HG03039 (cell line): ENCODE measurements at regions not wholly inside any gene's neighbourhood (a gene's known extent, or its start where the extent isn't known, plus 50 kb on each side); places are given as distances from the start of the nearest gene placed in this dataset.
"Not testable (repeated sequence)": the region's sequence is repeated elsewhere in the genome, so short reads cannot be mapped to it uniquely, and the experiment has no call there.

ENCODE experiments used
- ATAC-seq: cut with Tn5 transposase; IDR thresholded peaks from one replicate; pipeline ENCODE4 v1.9.1; 2021; ENCODE audit warnings: mild to moderate bottlenecking, moderate library complexity; ENCODE audit not compliant: unreplicated experiment

- no peak for ATAC-seq
These were observed 60.3 kb downstream of the EOMES start for GRCh38 chr3:27661797-27662196.

- no peak for ATAC-seq
These were observed 62.7 kb downstream of the EOMES start for GRCh38 chr3:27659279-27660021.

DNA sequence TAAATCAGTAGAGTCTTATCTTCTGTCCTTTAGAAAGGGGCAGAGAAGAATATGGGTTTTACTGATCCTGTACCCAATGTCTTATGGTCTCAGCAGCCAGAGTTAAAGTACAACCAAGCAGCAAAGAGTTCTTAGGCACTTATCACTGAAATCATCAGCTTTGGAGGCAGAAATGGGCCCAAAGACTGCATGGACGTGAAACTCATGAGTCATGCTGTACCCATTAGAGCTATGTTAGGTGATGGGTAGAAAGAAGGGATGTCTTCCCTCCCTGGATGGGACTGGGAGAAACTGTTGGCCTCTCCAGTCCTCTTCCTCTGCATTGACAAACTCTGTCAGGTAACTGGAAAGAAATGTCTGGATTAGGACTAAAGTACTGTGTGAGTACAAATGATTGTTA, 63.4 kb downstream of the EOMES start:
- ATAC-seq, result no peak

- ATAC-seq, result no peak
These were observed 64.3 kb downstream of the EOMES start for GRCh38 chr3:27657871-27658270.

- ATAC-seq, result no peak
These were observed 64.7 kb downstream of the EOMES start for GRCh38 chr3:27657404-27657803.

DNA sequence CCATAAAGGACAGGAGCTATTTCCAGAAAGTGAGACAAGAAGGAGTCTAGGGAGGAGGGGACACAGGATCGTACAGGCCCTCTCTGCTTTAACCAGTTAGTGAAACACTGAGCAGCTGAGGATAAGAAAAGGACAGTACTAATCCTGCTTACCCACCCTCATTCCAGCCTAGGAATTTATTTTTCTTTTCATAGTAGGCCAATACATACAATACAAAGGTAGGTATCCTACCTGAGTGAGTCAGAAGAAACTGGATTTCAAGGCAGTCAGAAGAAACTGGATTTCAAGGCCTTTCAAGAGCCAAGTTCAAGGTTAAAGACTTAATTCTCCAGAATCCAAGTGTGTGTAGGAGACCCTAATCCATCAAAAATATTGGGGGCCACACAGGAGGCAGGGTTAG, 65.3 kb downstream of the EOMES start:
- ATAC-seq, result no peak

DNA sequence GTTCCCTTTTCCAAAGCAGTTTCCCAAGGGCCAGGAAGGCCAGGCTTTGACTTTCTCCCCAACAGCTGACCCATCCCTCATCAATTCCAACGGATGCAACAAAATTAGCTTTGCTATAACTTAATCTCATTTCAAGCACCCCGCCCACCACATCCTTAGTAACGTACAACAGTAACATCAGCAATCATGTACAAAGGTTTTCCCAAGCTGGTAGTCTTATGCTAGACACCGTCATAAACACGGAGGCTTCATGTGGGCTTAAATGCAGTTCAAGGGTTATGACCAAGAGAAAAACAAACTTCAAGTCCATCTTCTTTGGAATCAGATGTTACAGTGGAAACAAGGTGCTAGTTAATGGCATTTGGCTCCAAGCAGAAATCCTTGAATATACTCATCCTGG, 66.6 kb downstream of the EOMES start:
- ATAC-seq, result no peak

DNA sequence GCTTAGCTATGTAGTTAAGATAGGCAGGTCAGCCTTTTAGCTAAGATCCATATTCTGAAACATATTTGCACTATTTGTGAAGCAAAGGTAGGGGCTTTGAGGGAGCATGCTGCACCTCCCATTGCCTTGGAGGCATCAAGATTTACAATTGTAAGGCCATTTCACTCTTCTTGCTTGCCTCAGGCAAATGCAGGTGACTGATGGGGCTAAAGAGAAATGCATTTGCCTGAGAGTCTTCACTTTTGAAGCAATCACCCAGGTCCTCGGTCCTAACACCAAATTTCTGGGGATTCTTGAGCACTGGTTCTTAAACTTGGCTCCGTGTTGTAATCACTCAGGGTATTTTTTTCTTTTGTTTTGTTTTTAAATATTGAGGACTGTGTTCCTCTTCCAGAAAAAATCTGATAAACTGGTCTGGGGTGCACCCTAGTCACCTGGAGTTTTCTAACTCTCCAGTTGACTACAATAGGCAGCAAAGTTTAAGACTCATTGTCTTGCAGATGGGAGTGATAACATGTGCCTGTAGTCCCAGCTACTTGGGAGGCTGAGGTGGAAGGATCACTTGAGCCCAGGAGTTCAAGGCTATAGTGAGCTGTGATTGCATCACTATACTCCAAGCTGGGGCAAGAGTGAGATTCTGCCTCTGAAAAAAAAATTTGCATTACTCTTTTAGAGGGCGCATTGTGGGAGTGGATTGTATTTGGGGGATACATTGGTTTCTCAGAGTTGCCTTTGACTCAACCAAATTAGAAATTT, 68.1 kb downstream of the EOMES start:
- ATAC-seq, result no peak

- ATAC-seq, result no peak
These were observed 72.8 kb downstream of the EOMES start for GRCh38 chr3:27649277-27649676.

DNA sequence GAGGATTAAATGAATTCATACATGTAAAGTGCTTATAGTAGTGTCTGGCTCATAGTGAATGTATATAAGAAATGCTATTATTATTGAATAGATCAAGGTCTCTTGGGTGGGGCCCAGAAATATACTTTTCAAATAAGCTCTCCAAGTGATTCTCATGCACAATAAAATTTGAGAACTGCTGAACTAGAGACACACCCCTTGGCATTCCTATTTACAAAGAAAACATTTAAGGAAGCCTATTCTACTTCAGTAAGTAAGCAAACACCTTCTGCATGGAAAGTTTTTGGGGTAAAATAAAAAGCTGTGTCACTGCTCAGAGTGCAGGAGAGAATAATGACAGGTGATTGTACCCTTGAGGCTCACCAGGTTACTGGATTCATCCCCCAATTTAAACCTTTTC, 75.2 kb downstream of the EOMES start:
- no peak for ATAC-seq

DNA sequence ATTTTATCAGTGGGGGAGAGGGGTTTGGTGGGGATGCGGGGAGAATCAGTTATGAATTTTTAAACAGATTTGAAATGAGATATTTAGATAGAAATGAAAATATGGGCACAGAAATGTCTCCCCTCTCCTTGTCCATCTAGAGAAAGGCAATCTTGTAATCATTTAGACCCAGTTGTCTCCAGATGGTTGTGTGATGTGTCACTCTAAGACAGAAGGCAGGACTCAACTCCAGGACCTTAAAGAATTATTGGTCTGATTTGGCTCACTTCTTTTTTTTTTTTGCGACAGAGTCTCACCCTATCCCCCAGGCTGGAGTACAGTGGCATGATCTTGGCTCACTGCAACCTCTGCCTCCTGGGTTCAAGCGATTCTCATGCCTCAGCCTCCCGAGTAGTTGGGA, 77.2 kb downstream of the EOMES start:
- ATAC-seq, result no peak

DNA sequence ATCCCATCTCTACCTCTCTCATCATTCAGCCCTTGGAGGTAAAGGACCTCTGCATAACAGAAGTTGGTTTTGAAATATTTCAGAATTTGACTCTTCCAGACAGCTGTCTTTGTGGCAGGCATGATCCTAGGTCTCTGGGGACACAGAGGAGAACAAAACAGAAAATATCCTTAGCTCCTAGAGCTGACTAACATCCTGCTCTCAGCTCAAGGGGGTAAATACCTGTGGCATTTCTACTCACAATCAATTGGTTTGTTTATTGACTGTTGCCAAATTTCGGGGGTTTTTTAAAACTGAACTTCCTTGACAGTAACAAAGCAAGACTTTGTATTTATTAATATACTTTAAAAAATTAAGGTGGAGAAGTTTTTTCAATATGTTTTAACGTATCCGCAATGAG, 78.8 kb downstream of the EOMES start:
- no peak for ATAC-seq

DNA sequence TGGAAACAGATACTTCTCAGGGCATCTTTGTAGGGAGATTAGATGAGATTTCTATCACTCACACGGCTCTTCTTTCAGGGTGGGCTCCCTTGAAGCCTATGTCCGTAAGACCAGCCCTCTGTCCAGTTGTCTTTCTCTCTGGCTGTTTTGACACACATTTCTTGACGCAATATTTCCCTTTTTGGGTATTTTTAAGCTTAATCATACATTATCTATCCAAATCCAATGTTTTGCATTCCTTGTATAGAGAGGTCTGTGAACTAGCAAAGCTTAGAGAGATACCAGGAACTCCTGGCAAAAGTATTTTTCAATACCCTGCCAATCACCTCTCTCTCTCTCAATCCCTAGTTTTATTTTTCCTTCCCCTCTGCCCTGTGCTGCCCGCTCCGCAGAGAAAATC, 79.3 kb downstream of the EOMES start:
- no peak for ATAC-seq

DNA sequence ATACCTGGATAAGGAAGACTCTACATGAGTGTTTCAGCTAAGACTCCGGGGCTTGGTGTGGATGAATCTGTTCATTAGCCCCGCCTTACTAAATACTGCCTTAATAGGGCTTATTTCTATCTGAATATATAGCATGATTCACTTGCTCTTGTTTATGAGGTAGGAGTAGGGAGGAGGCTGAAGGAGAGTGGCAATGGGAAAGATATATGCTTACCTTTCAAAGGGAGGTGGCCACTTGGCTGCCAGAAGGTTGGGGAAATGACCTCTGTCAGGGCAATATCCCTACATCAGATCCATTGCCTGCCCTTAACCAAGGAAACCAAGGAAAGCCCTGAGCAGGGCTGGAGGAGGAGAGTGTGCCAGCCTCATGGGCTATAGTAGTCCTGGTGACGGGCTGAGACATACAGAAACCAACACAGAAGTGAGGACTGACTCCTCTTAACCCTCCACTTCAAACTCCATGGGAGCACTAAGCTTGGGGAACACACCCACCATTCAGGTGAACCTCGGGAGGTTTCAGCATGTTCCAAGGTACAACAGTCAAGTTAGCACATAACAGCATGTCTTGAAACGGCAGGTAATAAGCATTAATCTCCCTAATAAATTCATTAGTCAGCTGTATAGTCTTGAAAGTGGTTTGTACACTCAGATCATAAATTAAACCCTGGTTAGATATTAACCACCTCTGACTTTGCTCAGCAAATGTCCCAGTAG, 80.1 kb downstream of the EOMES start:
- no peak for ATAC-seq

- no peak for ATAC-seq
These were observed 80.8 kb downstream of the EOMES start for GRCh38 chr3:27641271-27641800.

DNA sequence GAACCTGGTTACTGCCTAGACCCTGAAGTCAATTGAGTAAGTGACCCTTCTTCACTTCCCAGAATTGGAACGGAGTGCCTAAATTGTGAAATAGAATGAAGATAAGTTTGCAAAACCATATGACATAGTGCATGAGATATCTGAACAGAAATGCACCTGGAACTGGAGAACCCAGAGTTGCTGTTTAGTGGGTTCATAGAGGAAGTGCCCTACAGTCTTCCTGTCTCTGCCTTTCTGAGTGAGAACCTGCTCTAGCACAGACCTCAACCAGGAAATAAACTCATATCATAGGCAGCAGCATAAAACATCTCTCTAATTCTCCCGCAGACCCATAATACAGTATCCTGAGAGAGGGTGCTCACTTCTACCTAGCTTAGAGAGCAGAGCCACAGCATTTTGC, 82.9 kb downstream of the EOMES start:
- ATAC-seq, result no peak

GRCh38 chr3:27638594-27638993, 83.5 kb downstream of the EOMES start:
- no peak for ATAC-seq

DNA sequence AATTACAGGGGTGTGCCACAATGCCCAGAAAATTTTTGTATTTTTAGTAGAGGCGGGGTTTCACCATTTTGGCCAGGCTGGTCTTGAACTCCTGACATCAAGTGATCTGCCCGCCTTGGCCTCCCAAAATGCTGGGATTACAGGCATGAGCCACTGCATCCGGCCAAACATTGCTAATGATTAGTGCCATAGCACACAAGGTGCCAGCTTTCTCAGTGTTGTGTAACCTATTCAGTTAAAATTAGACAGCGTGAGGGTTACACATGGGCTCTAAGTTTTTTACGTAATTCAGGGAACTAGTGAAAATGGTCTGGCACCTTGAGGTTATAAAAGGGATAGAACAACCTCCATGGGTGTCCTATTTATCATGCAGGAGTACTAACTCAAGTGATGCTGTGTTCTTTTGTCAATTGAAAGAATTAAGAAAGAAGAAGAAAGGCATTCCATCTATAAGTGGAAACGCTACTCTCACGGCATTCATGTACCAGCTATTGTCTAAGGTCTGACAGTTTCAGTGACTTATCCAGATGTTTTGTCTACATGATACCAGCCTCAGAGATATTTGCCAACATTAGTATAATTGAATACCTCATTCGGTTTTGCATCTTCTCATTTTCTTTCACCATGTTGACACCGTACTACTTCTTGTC, 84.7 kb downstream of the EOMES start:
- ATAC-seq, result no peak

DNA sequence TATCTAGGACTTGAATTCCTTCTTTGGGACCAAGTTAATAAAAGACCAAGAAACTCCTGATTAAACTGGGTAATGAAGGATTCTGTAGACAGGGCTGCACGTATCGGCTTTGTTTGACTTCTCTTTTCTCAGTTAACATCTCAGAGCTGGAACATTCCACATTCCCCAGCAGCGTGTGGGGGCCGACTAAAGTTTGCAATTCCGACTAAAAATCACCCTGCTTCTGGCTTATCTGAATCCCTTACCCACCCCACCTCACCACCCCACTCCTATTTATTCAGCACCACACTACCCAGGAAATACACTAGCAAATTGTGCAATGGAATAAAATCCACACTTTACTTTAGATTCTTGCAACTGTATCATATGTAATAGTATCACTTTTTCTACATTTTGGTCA, 87.1 kb downstream of the EOMES start:
- ATAC-seq, result not testable (repeated sequence)

DNA sequence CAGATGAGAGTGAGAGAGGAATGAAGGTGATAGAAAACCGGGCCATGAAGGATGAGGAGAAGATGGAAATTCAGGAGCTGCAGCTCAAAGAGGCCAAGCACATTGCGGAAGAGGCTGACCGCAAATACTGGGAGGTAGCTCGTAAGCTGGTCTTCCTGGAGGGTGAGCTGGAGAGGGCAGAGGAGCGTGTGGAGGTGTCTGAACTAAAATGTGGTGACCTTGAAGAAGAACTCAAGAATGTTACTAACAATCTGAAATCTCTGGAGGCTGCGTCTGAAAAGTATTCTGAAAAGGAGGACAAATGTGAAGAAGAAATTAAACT, 88.9 kb downstream of the EOMES start:
- ATAC-seq, result peak; percentile 31
